Nephron progenitor cell (in vitro differentiated cells): ENCODE measurements at regions not wholly inside any gene's neighbourhood (a gene's known extent, or its start where the extent isn't known, plus 50 kb on each side); places are given as distances from the start of the nearest gene placed in this dataset.

Experiments
- DNase-seq: peaks from one replicate; pipeline ENCODE4 v3.0.0; 2021
- H3K27ac Mint-ChIP-seq: 2 replicates; pipeline ENCODE4 v1.8.0; 2021; ENCODE audit warnings: mild to moderate bottlenecking, moderate library complexity, mixed read lengths
- H3K27me3 Mint-ChIP-seq: 2 replicates; pipeline ENCODE4 v1.8.0; 2021; ENCODE audit warnings: mild to moderate bottlenecking, low read depth, mixed read lengths; ENCODE audit not compliant: poor library complexity
- H3K36me3 Mint-ChIP-seq: 2 replicates; pipeline ENCODE4 v1.8.0; 2021; ENCODE audit warnings: low read depth, mixed read lengths
- H3K4me1 Mint-ChIP-seq: 2 replicates; pipeline ENCODE4 v1.8.0; 2021; ENCODE audit warnings: mixed read lengths
- H3K4me3 Mint-ChIP-seq: 2 replicates; pipeline ENCODE4 v1.8.0; 2021; ENCODE audit warnings: mild to moderate bottlenecking, moderate library complexity, mixed read lengths
- H3K9me3 Mint-ChIP-seq: 2 replicates; pipeline ENCODE4 v1.8.0; 2021; ENCODE audit warnings: mild to moderate bottlenecking, moderate library complexity, mixed read lengths
- CTCF ChIP-seq: fragments of 200-600 bp; sonication (generic); IDR thresholded peaks from 2 replicates; pipeline ENCODE4 v1.5.0; 2021; ENCODE audit warnings: antibody characterized with exemption

- DNase-seq = no peak
- Mint-ChIP-seq H3K9me3 (peaks cover 13% of the 10 kb centered on the region), H3K27ac (peak overlapping the region; percentile 33), H3K27me3 (no peaks in the 10 kb centered on the region), H3K4me3 (no peak overlapping the region), H3K36me3 (peaks cover 12% of the 10 kb centered on the region), H3K4me1 (peaks cover 6% of the 10 kb centered on the region)
- TF ChIP-seq CTCF = no peak
Measured at GRCh38 chr2:117058366-117058765, 756.1 kb upstream of the DDX18 start.

GRCh38 chr2:117064021-117064420 lies 750.5 kb upstream of the DDX18 start:
- Mint-ChIP-seq H3K4me1 (no peaks in the 10 kb centered on the region), H3K9me3 (no peaks in the 10 kb centered on the region), H3K27ac (no peak overlapping the region), H3K4me3 (no peak overlapping the region), H3K36me3 (no peaks in the 10 kb centered on the region), H3K27me3 (no peaks in the 10 kb centered on the region)
- TF ChIP-seq CTCF = no peak
- no peak for DNase-seq

GRCh38 chr2:117065912-117066311 lies 748.6 kb upstream of the DDX18 start:
- no peak for TF ChIP-seq CTCF
- Mint-ChIP-seq H3K9me3 (peaks cover 6% of the 10 kb centered on the region), H3K27me3 (no peaks in the 10 kb centered on the region), H3K4me3 (no peak overlapping the region), H3K27ac (no peak overlapping the region), H3K36me3 (peaks cover 7% of the 10 kb centered on the region), H3K4me1 (no peaks in the 10 kb centered on the region)
- DNase-seq = no peak

GRCh38 chr2:117067900-117068299 lies 746.6 kb upstream of the DDX18 start:
- peaks cover 17% of the 10 kb centered on the region for H3K36me3 Mint-ChIP-seq
- TF ChIP-seq CTCF = no peak
- H3K27ac Mint-ChIP-seq = no peak overlapping the region
- no peak overlapping the region for H3K4me3 Mint-ChIP-seq
- no peak for DNase-seq
- peaks cover 20% of the 10 kb centered on the region for H3K9me3 Mint-ChIP-seq
- no peaks in the 10 kb centered on the region for H3K27me3 Mint-ChIP-seq
- no peaks in the 10 kb centered on the region for H3K4me1 Mint-ChIP-seq

- TF ChIP-seq CTCF = no peak
- Mint-ChIP-seq H3K36me3 (peaks cover 18% of the 10 kb centered on the region), H3K27me3 (no peaks in the 10 kb centered on the region), H3K4me1 (no peaks in the 10 kb centered on the region), H3K4me3 (no peak overlapping the region), H3K9me3 (peaks cover 21% of the 10 kb centered on the region), H3K27ac (no peak overlapping the region)
- DNase-seq = no peak
Measured at GRCh38 chr2:117068371-117068770, 746.1 kb upstream of the DDX18 start.

- no peak overlapping the region for H3K27ac Mint-ChIP-seq
- no peak for DNase-seq
- peaks cover 21% of the 10 kb centered on the region for H3K9me3 Mint-ChIP-seq
- TF ChIP-seq CTCF = no peak
- H3K4me1 Mint-ChIP-seq = no peaks in the 10 kb centered on the region
- H3K27me3 Mint-ChIP-seq = no peaks in the 10 kb centered on the region
- peaks cover 18% of the 10 kb centered on the region for H3K36me3 Mint-ChIP-seq
- no peak overlapping the region for H3K4me3 Mint-ChIP-seq
Measured at GRCh38 chr2:117071556-117072102, 742.9 kb upstream of the DDX18 start.
